ENCODE measurements at regions not wholly inside any gene's neighbourhood (a gene's known extent, or its start where the extent isn't known, plus 50 kb on each side); places are given as distances from the start of the nearest gene placed in this dataset.

DNA sequence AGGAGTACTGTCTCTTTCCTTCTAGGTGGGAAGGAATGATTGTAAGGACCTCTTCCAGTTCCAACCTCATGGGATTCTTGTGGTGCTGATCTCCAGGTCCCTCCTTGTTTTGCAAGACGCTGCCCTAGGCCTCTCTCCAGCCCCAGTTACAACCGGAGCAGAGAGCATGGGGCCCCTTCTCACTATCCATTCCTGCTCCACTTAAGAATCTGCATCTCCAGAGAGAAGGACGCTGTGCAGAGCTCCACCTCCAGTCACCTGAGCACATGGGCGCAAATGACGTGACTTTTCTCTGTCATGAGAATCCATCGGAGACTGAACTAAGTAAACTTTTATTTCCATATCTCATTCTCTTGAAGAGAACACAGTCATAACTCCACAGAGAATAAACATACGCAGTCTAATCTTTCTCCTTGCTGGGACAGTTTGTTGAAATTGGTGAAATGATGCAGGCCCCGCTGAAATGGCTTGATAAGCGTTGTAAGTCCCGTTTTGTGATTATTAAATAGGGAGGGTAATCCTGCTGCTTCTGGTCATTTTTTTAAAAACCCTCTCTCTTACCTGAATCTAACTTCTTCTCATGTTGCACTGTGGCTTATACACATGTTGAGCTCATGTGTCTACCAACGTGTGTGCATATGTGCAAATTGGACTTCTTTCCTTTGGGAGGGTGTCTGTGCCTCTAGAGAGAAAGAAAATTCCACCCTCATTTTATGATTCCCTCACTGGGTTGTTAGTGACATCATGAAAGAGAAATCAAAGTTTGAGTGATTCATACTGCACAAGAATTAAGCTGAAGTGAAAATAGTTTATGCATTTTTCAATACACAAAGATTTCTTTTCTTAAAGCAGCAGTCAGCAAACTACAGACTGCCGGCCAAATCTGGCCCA lies 133.2 kb upstream of the TBX20 start:
- DNase-seq (ENCODE audit: low spot score), result no peak

DNA sequence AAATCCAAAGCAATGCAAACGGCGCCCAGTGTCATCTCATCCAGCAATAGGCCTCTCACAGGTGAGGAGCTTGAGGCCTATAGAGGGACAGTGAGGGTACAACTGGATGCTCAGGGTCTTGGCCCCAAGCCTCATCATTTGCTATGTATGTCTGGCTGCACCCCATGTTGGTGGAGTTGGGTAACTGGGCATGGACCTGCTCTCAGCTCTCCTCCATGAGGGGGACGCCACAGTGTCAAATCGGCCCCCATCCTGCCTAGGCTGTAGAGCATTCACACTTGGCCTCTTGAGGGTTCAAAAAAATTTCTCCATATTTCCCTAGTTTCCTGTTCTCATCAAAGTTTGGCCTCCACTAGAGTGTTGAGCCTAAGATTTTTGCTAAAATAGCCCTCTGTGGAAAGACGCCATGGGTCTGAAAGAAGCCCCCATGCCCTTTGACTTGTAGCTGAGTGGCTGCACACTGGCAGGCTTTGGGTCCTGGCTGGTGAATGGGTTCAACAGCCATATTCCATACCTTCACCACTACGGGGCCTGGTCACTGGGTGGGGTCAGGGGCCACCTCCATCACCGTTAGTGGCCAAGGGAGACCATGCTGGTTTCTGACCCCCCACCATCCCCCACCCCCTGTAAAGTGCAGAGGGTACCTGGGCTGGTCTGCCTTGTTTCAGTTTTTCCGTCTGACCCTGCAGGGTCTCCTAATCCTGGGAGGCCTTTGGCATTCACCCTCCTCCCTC lies 132.3 kb upstream of the TBX20 start:
- DNase-seq (ENCODE audit: low spot score), result no peak

DNA sequence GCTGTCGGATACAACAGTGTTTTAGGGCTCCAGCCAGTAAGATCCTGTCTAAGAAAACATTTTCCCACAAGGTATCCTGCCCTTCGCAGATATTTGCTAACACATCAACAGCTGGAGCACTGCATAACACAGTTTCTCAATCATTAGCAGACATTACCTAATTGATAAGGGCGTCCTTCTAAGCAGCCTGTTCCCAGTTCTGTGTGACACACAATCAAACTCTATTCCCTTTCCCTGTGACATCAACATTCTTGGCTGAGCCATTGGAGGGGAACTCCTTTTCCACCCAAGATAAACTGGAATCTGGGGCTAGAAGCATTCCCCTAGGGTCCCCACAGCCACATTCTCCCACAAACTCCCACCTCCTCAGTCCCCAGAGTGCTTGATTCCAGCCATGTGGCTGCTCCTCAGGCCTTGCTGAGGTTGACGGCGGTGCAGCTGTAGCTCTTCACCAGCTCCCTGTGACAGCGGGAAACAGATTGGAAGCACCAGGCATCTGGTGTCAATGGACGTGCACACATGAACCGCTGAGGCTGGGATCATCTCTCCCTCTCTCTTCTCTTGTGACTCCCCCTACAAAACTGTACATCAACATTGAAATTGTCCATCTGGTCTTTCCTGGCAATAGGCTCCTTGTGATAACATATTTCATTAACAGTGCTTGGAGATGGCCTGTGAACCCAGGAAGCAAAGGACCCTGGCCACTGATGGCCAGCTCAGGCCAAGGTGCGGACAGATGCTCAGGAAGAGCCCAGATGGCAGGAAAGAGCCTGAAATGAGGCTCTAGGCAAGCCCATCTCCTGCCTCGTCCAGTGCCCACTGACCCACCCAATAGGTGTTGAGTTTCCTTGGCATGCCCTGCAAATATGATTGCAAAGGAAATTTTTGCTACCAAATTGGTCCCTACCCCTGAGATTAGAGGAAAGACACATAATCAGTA lies 131.1 kb upstream of the TBX20 start:
- no peak for DNase-seq (ENCODE audit: low spot score)

DNA sequence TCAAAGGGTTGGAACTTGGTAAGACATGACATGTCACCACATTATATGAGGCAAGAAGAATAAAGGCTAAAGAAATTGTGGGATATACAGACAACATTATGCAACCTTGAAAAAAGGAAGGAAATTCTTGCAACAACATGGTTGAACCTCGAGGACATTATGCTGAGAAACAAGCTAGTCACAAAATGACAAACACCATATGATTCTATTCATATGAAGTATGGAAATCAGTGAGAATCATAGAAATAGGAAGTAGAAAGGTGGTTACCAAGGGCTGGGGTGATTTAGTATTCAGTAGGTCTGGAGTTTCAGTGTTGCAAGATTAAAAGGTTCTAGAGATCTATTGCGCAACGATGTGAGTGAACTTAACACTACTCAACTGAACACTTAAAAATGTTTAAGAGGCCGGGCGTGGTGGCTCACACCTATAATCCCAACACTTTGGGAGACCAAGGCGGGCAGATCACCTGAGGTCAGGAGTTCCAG lies 126.9 kb upstream of the TBX20 start:
- DNase-seq (ENCODE audit: low spot score), result no peak

DNA sequence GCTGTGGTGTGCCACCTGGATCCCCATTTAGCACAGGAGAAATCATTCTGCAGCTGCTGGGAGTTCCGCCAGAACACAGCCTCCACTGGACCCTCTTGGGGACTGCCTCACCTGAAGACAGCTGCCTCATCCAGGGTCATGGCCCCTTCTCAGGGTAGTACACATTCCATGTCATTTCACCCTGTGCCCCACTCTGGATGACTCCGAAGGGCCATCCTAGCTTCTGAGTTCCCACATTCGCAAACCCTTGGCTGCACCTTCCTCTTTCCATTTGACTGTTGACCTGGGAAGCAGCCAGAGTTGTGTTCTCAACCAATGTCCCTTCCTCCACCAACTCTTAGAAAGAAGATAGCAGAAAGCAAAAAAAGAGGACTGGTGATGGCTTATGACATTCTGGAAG lies 125.6 kb upstream of the TBX20 start:
- no peak for DNase-seq (ENCODE audit: low spot score)

DNA sequence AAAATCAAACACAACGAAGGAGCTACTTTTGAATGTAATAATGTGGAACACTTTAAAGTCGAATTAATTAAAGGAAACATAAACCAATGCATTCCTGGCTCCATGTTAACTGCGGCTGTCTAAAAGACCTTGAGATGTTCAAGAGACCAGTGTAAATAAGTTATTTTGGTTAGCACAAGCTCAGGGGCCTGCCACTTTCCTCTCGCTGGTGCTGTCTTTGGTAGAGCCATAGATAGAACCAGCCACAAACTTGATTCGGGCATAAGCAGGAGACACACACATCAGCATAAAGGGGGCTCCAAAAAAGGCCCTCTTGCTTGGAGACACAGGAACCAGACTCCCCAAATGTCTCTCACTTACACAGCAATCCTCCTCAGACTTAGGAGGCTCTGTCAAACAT lies 121.6 kb upstream of the TBX20 start:
- DNase-seq (ENCODE audit: low spot score), result no peak

DNA sequence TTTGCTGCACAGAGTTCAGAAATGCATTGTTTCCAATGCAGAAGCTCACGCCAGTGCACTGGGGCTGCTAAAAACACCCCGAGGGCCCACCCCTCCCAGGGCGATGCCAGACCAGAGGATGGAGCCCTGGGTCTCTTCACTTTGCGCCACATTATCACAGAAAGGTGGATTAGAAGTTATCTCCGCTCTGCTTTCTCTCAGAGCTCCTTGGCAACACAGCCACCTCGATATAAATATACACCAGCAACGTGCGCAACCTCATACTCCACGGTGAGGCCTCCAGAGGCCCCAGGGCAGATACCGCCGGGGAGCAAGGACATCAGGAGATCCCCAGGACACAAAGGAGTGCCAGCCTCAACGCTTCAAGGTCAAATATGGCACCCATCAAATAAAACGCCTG lies 121.0 kb upstream of the TBX20 start:
- no peak for DNase-seq (ENCODE audit: low spot score)

DNA sequence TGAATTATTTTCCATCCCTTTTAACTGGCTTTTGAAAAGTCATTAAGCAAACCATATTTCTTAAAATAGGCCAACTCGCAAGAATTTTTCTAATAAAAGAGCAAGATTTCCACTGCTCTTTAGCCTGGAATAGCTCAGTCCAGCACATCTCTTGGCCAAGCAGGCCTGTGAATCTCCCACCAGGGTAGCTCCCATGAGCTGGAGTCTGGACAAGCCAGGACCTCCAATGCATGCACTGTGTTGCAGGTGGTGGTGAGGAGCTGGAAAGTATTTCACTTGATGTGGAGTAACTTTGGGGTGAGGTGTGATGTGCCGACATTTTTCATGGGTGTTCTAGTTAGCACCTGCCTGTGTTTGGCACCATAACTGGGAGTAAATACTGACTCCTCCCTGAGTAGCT lies 117.3 kb upstream of the TBX20 start:
- no peak for DNase-seq (ENCODE audit: low spot score)

DNA sequence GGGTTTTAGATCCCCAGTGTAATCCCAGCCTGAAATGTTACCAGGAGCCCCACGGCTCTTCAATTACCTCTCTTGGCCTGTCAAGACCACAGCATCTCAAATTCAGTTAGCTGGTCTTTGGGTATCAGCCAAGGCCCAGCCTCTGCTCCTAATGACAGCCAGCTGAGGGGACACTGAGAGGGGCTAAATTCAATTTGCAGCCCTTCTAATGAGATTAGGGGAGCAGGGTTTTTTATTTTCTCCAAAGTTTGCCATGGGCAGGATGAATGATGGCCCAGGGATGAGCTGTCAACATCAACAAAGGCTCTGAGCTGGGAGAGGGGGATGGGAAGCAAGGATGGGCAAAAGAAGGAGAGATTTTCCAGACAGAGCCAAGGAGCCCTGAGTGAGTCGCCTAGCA lies 116.8 kb upstream of the TBX20 start:
- no peak for DNase-seq (ENCODE audit: low spot score)

DNA sequence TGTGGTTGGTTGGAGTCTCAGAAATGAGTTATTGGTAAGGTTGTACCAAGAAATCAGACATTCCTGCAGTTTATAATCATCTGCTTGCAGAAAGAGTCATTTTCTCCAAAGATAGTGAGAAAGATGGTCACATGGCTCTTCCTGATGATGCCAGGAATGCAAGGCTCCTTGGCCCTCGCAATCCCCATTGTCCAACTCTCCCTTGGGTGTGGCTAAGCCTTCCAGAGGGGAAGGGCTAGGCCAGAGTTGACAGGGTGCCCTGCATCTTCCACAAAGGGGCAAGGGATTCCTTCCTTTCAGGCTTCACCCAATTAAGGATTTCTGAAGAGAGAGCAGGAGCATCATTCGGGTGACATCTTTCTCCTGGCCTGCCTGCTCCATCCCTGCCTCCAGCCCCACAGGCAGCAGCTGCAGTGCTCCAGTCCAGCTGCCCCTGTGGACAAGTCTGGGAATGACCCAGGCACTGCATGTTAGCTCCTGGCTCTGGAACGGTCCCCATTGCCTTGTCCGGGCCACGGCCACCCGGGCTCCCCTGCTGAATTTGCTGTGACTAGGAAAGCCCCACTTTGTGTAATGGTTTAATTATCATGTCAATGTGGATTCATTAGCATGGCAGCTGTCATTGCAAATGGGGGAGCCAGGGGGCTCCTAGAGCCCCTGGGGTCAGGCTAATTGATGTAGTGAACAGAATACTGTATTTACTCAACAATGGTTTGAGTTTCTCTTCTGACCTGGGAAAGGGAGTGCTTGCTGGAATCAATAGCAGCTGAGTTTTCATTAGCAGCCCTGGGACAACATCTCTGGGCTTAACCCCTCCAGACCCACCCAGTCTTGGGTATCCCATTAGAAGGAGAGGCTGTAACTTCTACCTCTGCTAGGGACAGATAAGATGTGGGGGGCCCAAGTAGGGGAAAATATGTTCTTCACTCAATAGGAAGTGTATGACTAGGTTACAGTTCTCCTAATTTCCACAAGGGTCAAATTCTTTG lies 112.6 kb upstream of the TBX20 start:
- DNase-seq (ENCODE audit: low spot score), result no peak

DNA sequence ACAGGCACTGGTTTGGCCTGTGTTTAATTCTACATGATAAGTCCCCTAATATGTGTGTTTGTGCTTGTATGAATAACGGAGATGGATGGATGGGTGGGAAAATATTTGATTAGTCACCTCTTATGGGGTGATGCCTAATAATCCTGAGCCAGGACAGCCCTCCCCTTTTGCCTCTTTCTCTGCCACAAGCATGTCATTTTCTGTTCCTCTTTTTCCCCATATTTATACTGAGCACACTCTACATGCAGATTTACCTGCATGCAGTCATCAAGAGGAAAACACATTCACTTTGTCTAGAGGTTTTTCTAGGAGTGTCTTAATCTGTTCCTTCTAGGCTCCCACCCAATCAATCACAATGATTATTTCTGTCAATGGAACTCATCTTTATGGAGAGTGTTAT lies 111.6 kb upstream of the TBX20 start:
- no peak for DNase-seq (ENCODE audit: low spot score)

DNA sequence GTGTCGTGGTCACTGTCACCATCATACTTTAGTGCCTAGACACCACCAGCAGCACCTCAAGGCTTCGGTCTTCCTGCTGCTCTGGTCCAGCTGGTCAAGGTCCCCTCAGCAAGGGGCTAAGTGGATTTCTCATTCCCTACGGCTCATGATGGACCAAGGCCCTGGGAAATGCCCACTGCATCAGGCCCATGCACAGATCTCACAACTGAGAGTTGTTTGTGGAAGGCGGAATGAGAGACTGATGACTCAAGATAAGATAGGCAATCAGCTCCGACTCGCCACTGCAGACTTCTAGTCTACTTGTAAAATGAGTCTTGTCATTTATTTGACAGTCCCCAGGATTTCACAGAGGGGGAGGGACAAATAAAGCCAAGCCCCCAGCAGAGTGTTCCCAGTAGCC lies 108.4 kb upstream of the TBX20 start:
- DNase-seq (ENCODE audit: low spot score), result no peak

DNA sequence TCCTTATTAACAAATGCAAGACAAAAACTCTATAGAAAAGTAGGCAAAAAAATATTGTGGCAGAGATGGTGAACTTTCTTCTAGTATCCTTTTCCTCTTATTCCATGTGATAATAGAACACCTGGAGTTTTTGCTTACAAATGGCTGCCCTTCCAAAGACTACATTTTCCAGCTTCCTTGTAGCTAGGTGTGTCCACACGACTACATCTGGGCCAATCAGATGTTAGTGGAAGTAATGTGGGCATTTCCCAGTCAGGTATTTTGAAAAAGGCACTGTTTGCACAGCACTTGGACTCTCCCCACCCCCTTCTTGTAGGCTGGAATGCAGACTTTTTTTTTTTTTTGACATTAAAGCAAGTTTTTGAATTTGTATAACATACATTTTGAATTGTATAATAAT lies 105.5 kb upstream of the TBX20 start:
- DNase-seq (ENCODE audit: low spot score), result no peak

DNA sequence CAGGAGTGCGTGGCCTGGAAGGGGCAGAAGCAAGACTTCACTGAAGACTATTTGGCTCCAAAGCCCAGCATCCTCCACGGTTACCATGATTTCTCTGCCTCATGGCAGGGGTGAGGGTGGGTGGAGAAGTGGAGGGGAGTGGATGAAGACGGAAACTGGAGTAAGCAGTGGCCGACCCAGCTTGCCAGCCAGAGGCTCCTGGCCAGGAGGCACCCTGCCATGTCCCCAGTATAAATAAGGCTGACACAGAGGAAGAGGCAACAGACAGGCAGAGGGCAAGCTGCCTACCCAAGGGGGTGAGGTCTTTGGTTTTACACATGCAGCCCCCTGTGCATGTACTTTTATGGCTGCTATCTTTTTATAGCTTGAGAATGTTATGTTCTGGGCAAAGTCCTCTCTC lies 102.6 kb upstream of the TBX20 start:
- no peak for DNase-seq (ENCODE audit: low spot score)

DNA sequence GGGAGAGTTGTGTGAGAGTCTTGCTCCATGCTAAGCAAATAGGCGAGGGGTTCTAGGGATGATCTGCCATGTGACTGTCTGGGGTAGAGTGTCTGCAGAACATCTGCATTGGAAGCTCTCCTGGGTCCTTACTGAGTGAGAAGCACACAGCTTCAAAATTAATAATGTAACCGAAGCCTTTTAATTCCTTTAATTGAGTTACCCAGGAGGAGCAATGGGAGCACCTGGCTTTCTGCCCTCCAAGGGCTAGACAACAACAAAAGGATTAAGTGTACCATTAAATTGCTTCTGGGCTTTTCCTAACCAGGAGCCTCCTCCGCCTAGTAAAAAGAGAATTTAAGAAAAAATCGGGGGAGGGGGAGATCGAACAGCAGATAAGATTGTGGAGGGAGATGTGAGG lies 102.0 kb upstream of the TBX20 start:
- no peak for DNase-seq (ENCODE audit: low spot score)

DNA sequence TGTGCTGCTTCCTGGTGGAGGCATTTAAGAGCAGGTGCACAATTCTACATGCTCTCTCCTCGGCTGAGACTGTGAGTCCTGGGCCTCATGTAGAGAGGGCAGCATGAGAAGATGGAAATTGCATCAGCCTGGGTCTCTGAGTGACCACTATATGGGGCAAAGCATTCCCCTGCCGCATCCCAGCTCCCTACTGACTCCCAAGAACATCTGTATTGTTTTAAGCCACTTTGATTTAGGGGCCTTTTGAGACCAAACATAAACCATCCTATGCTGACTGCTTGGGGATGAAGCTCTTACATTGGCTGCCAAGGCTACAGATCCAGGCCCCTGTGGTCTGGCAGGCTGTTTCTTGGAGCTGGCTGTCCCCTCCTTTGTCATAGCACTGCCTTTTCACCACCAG lies 101.3 kb upstream of the TBX20 start:
- DNase-seq (ENCODE audit: low spot score), result no peak

DNA sequence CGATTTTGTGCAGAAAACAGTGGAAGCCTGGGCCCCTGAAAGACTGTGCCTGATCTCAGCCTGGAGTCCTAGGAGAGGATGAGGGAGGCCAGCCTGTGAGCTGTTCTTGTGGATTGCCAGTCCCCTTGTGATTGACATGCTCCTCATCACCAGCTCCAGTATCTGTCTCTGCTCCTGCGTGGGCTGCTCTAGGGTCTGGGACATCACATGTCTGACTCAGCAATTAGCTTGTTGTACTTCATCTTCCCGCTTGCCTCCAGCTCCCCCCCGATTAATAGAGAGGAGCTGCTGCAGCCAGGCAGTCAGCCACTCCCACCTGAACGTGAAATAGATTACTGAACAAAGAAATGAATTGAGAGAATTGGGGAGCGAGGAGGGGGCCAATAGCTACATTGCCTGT lies 99.6 kb upstream of the TBX20 start:
- DNase-seq (ENCODE audit: low spot score), result no peak

DNA sequence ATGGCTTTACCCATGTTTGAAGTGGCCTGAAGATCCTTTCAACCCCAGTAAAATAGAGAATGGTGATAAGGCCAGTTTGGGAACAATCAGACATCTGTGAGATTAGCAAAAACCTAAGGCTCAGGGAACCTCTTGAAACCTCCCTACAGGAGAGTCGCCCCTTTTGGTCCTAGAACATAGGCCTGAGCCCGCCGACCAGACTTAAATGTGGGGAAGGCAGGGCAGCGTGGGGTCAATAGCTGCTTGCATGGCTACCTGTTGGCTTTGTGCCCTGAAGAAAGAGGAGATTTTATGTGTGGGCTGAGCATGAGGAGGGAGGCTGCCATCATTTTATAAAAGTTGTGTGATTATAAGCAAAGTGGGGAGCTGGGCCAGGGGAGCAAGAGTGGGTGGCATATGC lies 97.6 kb upstream of the TBX20 start:
- DNase-seq (ENCODE audit: low spot score), result no peak

DNA sequence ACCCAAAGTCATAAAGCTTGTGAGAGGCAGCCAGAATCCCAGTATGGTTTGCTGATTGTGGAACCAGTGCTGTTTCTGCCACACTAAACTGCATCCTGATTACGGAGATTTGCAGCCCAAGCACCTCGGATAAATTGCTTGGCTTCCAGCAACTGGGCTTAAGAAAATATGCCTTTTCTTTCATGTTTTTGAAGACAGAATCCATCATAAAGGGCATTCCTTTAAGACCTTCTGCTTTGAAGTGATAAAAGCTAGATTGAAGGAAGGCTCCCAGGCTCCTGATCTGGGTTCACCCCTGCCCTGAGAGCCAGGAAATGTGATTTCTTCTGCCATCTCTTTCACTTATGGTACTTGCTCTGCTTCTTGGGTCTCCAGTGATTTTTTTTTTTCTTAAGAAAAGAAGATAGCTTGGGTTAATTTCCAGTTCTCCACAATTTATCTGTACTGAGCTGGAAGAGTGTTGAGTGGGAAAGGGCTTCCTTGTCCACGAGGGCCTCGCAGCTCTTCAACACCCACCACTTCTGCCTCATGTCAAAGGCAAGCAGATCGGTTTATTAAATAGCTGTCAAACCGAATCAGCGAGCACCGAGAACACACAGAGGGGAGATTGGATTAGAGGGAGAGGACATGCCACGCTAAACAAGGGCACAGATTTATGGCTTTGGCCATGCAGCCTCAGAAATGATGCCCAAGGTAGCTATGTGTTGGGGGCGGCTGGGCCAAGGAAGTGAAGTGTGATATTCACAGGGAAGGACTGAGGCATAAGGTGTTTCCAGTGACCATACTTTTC lies 94.9 kb upstream of the TBX20 start:
- DNase-seq (ENCODE audit: low spot score), result no peak

DNA sequence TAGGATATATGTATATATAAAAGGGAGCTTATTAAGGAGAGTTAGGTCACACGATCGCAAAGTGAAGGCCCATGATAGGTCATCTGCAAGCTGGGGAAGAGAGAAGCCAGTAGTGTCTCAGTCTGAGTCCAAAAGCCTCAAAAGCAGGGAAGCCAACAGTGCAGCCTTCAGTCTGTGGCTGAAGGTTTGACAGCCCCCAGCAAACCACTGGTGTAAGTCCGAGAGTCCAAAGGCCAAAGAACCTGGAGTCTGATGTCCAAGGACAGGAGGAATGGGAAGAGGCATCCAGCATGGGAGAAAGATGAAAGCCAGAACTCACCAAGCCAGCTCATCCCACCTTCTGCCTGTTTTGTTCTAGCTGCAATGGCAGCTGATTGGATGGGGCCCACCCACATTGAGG lies 88.9 kb upstream of the TBX20 start:
- no peak for DNase-seq (ENCODE audit: low spot score)
